HFFc6 (cell line): ENCODE measurements at regions not wholly inside any gene's neighbourhood (a gene's known extent, or its start where the extent isn't known, plus 50 kb on each side); places are given as distances from the start of the nearest gene placed in this dataset.

Experiments used
- DNase-seq: peaks from one replicate; pipeline ENCODE4 v3.0.0-alpha.2; 2018
- H3K27ac Mint-ChIP-seq: 2 replicates; pipeline ENCODE4 v1.8.0; 2020; ENCODE audit warnings: mild to moderate bottlenecking, mixed read lengths
- H3K27me3 Mint-ChIP-seq: 2 replicates; pipeline ENCODE4 v1.8.0; 2021; ENCODE audit warnings: mild to moderate bottlenecking, moderate library complexity, mixed read lengths; ENCODE audit not compliant: insufficient read depth
- H3K36me3 Mint-ChIP-seq: 2 replicates; pipeline ENCODE4 v1.8.0; 2021; ENCODE audit warnings: low read depth, mixed read lengths
- H3K4me1 Mint-ChIP-seq: 2 replicates; pipeline ENCODE4 v1.8.0; 2020; ENCODE audit warnings: low read depth, mixed read lengths
- H3K4me3 Mint-ChIP-seq: 2 replicates; pipeline ENCODE4 v1.8.0; 2020; ENCODE audit warnings: mild to moderate bottlenecking, moderate library complexity, mixed read lengths
- H3K9me3 Mint-ChIP-seq: 2 replicates; pipeline ENCODE4 v1.8.0; 2020; ENCODE audit warnings: mild to moderate bottlenecking, mixed read lengths
- TF ChIP-seq, protein P1 (sequence below): fragments of 200-600 bp; sonication (generic); IDR thresholded peaks from 2 replicates; pipeline ENCODE4 v1.5.0; 2021; ENCODE audit warnings: antibody characterized with exemption, mild to moderate bottlenecking

DNA sequence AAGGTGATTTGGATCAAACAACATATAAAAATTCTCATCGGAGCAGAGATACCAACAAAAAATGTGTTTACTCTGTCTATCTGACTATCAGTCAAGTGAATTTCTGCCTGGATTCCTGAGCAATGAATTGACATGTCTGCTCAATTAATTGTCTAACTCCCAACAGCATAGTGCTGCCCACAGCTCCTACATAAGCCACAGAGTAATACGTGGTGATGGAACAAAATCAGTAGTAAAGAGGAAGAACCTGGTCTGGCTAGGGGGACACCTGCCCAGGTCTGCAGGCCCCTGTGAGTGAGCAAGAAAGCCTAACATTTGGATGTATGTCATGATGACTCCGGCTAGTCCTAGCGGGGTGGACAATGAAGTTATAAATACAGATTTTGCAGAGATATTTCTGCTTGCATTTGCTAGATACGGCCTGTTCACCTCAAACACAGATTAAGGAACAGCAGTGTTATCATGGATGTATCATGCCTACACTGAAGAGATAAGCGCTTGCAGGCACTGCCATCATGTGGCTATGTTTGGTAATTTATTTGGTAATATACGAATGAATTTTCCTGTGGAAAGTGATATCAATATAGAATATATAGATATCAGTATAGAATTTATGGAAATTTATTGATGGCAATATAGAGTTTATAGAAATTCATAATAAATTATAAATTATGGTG lies 69.6 kb upstream of the LRRC8B start:
- TF ChIP-seq, protein P1, sequence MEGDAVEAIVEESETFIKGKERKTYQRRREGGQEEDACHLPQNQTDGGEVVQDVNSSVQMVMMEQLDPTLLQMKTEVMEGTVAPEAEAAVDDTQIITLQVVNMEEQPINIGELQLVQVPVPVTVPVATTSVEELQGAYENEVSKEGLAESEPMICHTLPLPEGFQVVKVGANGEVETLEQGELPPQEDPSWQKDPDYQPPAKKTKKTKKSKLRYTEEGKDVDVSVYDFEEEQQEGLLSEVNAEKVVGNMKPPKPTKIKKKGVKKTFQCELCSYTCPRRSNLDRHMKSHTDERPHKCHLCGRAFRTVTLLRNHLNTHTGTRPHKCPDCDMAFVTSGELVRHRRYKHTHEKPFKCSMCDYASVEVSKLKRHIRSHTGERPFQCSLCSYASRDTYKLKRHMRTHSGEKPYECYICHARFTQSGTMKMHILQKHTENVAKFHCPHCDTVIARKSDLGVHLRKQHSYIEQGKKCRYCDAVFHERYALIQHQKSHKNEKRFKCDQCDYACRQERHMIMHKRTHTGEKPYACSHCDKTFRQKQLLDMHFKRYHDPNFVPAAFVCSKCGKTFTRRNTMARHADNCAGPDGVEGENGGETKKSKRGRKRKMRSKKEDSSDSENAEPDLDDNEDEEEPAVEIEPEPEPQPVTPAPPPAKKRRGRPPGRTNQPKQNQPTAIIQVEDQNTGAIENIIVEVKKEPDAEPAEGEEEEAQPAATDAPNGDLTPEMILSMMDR: peak; percentile 84
- peaks cover 3% of the 10 kb centered on the region; the same call in 1 of the 2 replicates for H3K27me3 Mint-ChIP-seq
- H3K27ac Mint-ChIP-seq: no peak overlapping the region
- DNase-seq: peak; percentile 39
- H3K4me1 Mint-ChIP-seq: peaks cover 15% of the 10 kb centered on the region
- no peak overlapping the region for H3K4me3 Mint-ChIP-seq
- no peaks in the 10 kb centered on the region for H3K9me3 Mint-ChIP-seq
- no peaks in the 10 kb centered on the region for H3K36me3 Mint-ChIP-seq

DNA sequence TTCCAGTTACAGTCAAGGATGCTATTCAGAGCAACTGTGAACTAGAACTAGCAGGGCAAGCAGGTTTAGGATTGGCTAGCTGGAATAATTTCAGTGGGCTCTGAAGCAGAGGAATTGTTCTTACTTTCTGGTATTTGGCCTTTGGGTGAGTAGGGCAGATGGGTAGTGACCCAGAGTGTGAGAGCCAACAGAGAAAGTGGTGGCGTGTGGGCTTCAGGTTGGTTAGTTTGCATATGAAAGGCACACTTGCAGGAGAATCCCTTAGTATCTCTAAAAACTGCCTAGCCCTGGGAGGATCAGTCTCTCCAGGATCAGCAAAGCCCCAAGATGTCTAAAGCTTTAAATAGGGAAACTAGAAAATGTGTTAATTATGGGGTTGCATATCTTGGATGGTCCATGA lies 67.6 kb upstream of the LRRC8B start:
- Mint-ChIP-seq H3K4me3 (no peak overlapping the region), H3K27me3 (peaks cover 3% of the 10 kb centered on the region; the same call in 1 of the 2 replicates), H3K4me1 (peaks cover 6% of the 10 kb centered on the region), H3K36me3 (no peaks in the 10 kb centered on the region), H3K27ac (no peak overlapping the region), H3K9me3 (no peaks in the 10 kb centered on the region)
- no peak for DNase-seq
- TF ChIP-seq, protein P1: no peak

DNA sequence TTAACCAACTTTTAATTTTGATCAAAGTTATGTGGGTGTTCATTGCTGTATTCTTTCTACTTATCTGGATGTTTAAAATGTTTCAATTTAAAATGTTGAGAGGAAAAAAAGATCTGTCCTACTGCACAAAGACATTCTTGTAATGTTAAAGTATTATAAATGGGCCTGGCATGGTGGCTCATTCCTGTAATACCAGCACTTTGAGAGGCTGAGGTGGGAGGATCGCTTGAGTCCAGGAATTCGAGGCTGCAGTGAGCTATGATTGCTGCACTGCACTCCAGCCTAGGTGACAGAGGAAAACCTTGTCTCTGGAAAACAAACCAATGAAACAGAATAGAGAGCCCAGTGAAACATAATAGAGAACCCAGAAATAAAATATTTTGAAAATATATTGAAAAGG lies 65.5 kb upstream of the LRRC8B start:
- peaks cover 3% of the 10 kb centered on the region; the same call in 1 of the 2 replicates for H3K27me3 Mint-ChIP-seq
- no peak overlapping the region for H3K4me3 Mint-ChIP-seq
- H3K9me3 Mint-ChIP-seq: no peaks in the 10 kb centered on the region
- TF ChIP-seq, protein P1: no peak
- H3K36me3 Mint-ChIP-seq: no peaks in the 10 kb centered on the region
- H3K4me1 Mint-ChIP-seq: peaks cover 6% of the 10 kb centered on the region
- no peak overlapping the region for H3K27ac Mint-ChIP-seq
- DNase-seq: no peak

DNA sequence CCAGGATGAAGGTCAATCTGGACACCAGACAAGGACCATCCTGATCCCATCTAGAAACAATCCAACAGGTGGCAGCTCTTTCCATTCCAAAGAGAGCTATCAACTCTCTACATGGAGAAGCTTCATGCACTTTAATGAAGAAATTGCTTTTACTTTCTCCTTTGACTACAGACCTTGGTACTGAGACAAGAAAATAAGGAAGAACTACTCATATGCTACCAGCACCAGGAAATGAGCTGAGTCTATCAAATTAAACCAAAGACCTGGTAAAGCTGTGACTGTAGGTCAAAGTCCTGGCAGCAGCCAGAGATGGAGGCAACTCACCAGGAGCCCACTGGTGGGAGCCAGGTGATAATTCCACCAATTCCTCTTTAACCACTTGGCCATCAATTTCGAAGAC lies 64.3 kb upstream of the LRRC8B start:
- no peaks in the 10 kb centered on the region for H3K36me3 Mint-ChIP-seq
- no peaks in the 10 kb centered on the region for H3K9me3 Mint-ChIP-seq

DNA sequence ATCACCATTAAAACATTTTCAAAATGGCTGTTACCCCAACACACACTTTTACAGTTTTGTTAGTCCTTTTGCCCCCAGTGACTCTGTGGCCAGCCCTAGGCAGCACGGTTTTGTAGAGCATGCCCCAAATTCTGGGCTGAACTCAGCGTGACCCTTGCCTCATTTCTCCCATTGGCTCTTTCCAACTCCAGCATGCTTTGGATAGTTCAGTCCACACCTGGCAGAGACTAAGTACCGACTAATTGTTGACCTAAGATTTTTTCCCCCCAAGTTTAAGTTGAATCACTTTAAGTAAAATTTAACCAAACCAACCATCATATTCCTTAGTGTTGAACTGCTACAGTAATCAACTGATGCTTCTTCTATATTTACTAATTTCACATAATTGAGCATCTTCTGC lies 62.4 kb upstream of the LRRC8B start:
- TF ChIP-seq, protein P1: no peak
- no peaks in the 10 kb centered on the region for H3K4me1 Mint-ChIP-seq
- H3K9me3 Mint-ChIP-seq: no peaks in the 10 kb centered on the region
- H3K36me3 Mint-ChIP-seq: no peaks in the 10 kb centered on the region
- peaks cover 3% of the 10 kb centered on the region; the same call in 1 of the 2 replicates for H3K27me3 Mint-ChIP-seq
- H3K4me3 Mint-ChIP-seq: no peak overlapping the region
- no peak overlapping the region for H3K27ac Mint-ChIP-seq
- no peak for DNase-seq

More for the DNA sequence above, 64.3 kb upstream of the LRRC8B start:
- TF ChIP-seq, protein P1: no peak
- H3K27me3 Mint-ChIP-seq: peaks cover 3% of the 10 kb centered on the region; the same call in 1 of the 2 replicates
- H3K4me3 Mint-ChIP-seq: no peak overlapping the region
- H3K4me1 Mint-ChIP-seq: no peaks in the 10 kb centered on the region
- DNase-seq: no peak
- H3K27ac Mint-ChIP-seq: no peak overlapping the region
